ENCODE measurements at regions not wholly inside any gene's neighbourhood (a gene's known extent, or its start where the extent isn't known, plus 50 kb on each side); places are given as distances from the start of the nearest gene placed in this dataset.

DNA sequence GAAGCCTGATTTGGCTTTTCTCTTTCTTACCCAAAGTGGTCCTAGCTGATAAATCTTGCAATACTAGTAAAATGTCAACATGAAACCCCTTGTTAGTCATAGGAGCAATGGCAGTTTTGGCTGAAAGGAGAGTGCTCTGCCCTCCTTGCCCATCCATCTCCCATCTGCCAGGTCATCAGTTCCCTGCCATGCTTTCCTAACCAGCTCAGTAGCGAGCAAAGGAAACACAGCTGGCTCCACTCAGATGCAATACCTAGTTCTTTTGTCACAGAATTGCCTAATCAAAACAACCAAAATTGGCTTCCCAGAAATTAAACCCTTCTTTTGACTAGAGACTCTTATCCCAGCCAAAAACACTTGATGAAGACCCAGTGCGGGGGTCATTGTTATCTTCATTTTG lies 733.0 kb downstream of the CCSER2 start:
- Histone ChIP-seq H3K4me3 (IDR thresholded peaks at IDR 0.05; ENCODE audit: insufficient read depth, low read depth, low read length) (no peak overlapping the region), H3K4me2 (no peak overlapping the region), H3K79me2 (ENCODE audit: insufficient read depth, low read depth) (no peaks in the 10 kb centered on the region), H3K4me1 (ENCODE audit: low read depth, poor library complexity, severe bottlenecking) (no peaks in the 10 kb centered on the region), H3K27me3 (ENCODE audit: insufficient read depth, low read depth) (no peaks in the 10 kb centered on the region), H3K36me3 (ENCODE audit: insufficient read depth) (no peaks in the 10 kb centered on the region), H3K9ac (no peak overlapping the region), H4K20me1 (ENCODE audit: insufficient read depth) (no peaks in the 10 kb centered on the region), H3K27ac (no peak overlapping the region), H2AFZ (ENCODE audit: low read depth) (no peak overlapping the region)
- TF ChIP-seq, protein P1, sequence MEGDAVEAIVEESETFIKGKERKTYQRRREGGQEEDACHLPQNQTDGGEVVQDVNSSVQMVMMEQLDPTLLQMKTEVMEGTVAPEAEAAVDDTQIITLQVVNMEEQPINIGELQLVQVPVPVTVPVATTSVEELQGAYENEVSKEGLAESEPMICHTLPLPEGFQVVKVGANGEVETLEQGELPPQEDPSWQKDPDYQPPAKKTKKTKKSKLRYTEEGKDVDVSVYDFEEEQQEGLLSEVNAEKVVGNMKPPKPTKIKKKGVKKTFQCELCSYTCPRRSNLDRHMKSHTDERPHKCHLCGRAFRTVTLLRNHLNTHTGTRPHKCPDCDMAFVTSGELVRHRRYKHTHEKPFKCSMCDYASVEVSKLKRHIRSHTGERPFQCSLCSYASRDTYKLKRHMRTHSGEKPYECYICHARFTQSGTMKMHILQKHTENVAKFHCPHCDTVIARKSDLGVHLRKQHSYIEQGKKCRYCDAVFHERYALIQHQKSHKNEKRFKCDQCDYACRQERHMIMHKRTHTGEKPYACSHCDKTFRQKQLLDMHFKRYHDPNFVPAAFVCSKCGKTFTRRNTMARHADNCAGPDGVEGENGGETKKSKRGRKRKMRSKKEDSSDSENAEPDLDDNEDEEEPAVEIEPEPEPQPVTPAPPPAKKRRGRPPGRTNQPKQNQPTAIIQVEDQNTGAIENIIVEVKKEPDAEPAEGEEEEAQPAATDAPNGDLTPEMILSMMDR (conservative IDR thresholded peaks at IDR 0.05; ENCODE audit: low read depth, low read length) = no peak

DNA sequence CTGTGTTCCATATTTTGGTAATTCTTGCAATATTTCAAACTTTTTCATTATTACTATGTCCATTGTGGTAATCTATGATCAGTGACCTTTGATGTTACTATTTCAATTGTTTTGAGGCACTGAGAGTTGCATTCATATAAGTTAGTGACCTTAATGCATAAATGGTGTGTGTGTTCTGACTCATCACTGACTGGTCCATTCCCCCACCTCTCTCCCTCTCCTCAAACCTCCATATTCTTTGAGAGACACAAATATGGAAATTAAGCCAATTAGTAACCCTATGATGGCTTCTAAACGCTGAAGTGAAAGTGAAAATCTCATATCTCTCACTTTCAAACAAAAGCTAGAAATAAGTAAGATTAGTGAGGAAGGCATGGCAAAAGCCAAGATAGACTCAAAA lies 739.6 kb downstream of the CCSER2 start:
- H2AFZ ChIP-seq (ENCODE audit: low read depth) = no peak overlapping the region
- TF ChIP-seq, protein P1 (conservative IDR thresholded peaks at IDR 0.05; ENCODE audit: low read depth, low read length) = no peak
- H3K4me2 ChIP-seq = no peak overlapping the region
- no peaks in the 10 kb centered on the region for H4K20me1 ChIP-seq (ENCODE audit: insufficient read depth)
- no peak overlapping the region for H3K27ac ChIP-seq
- no peak overlapping the region for H3K4me3 ChIP-seq (IDR thresholded peaks at IDR 0.05; ENCODE audit: insufficient read depth, low read depth, low read length)
- no peak overlapping the region for H3K9ac ChIP-seq
- no peaks in the 10 kb centered on the region for H3K79me2 ChIP-seq (ENCODE audit: insufficient read depth, low read depth)
- no peaks in the 10 kb centered on the region for H3K27me3 ChIP-seq (ENCODE audit: insufficient read depth, low read depth)
- no peaks in the 10 kb centered on the region for H3K36me3 ChIP-seq (ENCODE audit: insufficient read depth)
- no peaks in the 10 kb centered on the region for H3K4me1 ChIP-seq (ENCODE audit: low read depth, poor library complexity, severe bottlenecking)

DNA sequence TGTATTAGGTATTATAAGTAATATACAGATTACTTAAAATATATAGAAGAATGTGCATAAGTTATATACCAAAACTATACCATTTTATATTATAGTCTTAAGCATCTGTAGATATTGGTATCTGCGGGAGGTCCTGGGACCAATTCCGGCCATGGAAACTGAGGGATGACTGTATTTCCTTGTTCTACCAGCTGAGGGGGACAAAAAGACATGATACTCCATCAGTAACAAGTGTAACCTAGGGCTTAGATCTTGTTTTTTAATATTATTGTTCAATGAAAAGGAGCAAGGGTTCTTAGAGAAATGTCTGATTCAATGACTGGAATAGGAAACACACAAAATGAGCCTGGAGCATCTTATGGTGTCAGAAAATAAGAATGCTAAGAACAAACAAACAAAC lies 752.5 kb downstream of the CCSER2 start:
- Histone ChIP-seq H3K9ac (no peak overlapping the region), H3K36me3 (ENCODE audit: insufficient read depth) (no peaks in the 10 kb centered on the region), H3K79me2 (ENCODE audit: insufficient read depth, low read depth) (no peaks in the 10 kb centered on the region), H3K4me3 (IDR thresholded peaks at IDR 0.05; ENCODE audit: insufficient read depth, low read depth, low read length) (no peak overlapping the region), H3K4me2 (no peak overlapping the region), H3K4me1 (ENCODE audit: low read depth, poor library complexity, severe bottlenecking) (no peaks in the 10 kb centered on the region), H3K27ac (no peak overlapping the region), H3K27me3 (ENCODE audit: insufficient read depth, low read depth) (no peaks in the 10 kb centered on the region), H2AFZ (ENCODE audit: low read depth) (no peak overlapping the region), H4K20me1 (ENCODE audit: insufficient read depth) (no peaks in the 10 kb centered on the region)
- TF ChIP-seq, protein P1 (conservative IDR thresholded peaks at IDR 0.05; ENCODE audit: low read depth, low read length) = no peak

DNA sequence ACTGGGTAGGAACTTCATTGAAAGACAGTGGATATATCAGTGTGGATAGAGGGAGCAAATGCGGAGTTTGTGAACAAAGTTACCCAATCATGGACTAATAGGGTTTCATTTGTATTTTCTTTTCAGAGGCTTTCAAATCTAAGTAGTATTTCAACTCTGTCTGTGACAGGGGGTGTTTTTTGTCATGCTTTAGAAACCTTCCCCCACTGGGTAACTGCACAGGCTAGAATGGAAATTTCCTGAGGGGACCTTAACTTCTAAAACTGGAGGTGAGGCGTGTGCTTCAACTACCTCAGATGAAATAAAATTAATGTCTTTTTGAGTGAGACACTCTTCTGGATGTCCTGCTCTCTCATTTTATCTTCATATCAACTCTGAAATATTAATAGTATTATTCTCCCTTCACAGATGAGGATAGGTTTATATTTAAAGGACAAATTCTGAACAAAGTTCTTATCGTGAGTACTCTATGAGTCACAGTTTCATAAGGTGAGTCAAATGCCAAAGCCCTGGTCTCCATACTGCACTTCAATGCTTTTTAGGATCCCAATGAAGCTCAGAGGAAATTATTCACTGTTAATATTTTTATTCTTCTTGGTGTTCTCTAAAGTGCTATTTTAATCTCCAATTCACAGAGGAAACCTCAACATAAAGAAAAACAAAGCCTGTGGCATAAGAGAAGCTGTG lies 770.6 kb downstream of the CCSER2 start:
- Histone ChIP-seq H3K27me3 (ENCODE audit: insufficient read depth, low read depth) (no peaks in the 10 kb centered on the region), H3K9ac (no peak overlapping the region), H3K4me1 (ENCODE audit: low read depth, poor library complexity, severe bottlenecking) (no peaks in the 10 kb centered on the region), H2AFZ (ENCODE audit: low read depth) (no peak overlapping the region), H3K4me2 (no peak overlapping the region), H4K20me1 (ENCODE audit: insufficient read depth) (no peaks in the 10 kb centered on the region), H3K79me2 (ENCODE audit: insufficient read depth, low read depth) (no peaks in the 10 kb centered on the region), H3K36me3 (ENCODE audit: insufficient read depth) (no peaks in the 10 kb centered on the region), H3K27ac (no peak overlapping the region), H3K4me3 (IDR thresholded peaks at IDR 0.05; ENCODE audit: insufficient read depth, low read depth, low read length) (no peak overlapping the region)
- TF ChIP-seq, protein P1 (conservative IDR thresholded peaks at IDR 0.05; ENCODE audit: low read depth, low read length) = no peak

Measured in KMS-11 (cell line).